GM12874 (cell line): ENCODE measurements at regions not wholly inside any gene's neighbourhood (a gene's known extent, or its start where the extent isn't known, plus 50 kb on each side); places are given as distances from the start of the nearest gene placed in this dataset.

Experiments used
- CTCF ChIP-seq: IDR thresholded peaks from 2 replicates; pipeline ENCODE4 v1.5.1; 2011; ENCODE audit warnings: low read depth, mild to moderate bottlenecking, control low read depth, low read length, moderate library complexity; ENCODE audit not compliant: insufficient read depth

GRCh38 chr21:22796147-22796546 lies 1797.9 kb downstream of the NCAM2 start:
- TF ChIP-seq CTCF, result no peak

GRCh38 chr21:22804151-22804550 lies 1805.9 kb downstream of the NCAM2 start:
- no peak for TF ChIP-seq CTCF

GRCh38 chr21:22806278-22806677 lies 1808.1 kb downstream of the NCAM2 start:
- TF ChIP-seq CTCF, result no peak

GRCh38 chr21:22813201-22813600 lies 1815.0 kb downstream of the NCAM2 start:
- TF ChIP-seq CTCF, result no peak

- no peak for TF ChIP-seq CTCF
Measured at GRCh38 chr21:22827422-22827821, 1829.2 kb downstream of the NCAM2 start.

- TF ChIP-seq CTCF, result no peak
Measured at GRCh38 chr21:22842875-22843274, 1844.7 kb downstream of the NCAM2 start.

GRCh38 chr21:22855581-22855980 lies 1857.4 kb downstream of the NCAM2 start:
- TF ChIP-seq CTCF, result no peak

- no peak for TF ChIP-seq CTCF
Measured at GRCh38 chr21:22871692-22872091, 1873.5 kb downstream of the NCAM2 start.
